ENCODE measurements at regions not wholly inside any gene's neighbourhood (a gene's known extent, or its start where the extent isn't known, plus 50 kb on each side); places are given as distances from the start of the nearest gene placed in this dataset.

- H2AFZ ChIP-seq (ENCODE audit: low read depth): no peak overlapping the region
- no peak overlapping the region for H3K4me2 ChIP-seq
- H3K9me3 ChIP-seq: no peaks in the 10 kb centered on the region
- ChIA-PET POLR2A (no interaction called here), CTCF (interaction anchor here (1.0 to 1.6 kb wide), 2 partner anchors 17 to 1308 kb away, joined by 5 read pairs; no protein-coding TSS in a partner anchor)
- H3K9ac ChIP-seq: no peak overlapping the region
- H3K4me1 ChIP-seq (ENCODE audit: control insufficient read depth in 1 of 2, insufficient read depth in 2 of 2, low read depth in 1 of 2, low read length in 1 of 2): peaks cover 0 to 22% of the 10 kb centered on the region in 2 experiments; a peak in 1 of 4 replicates
- no peak for DNase-seq
- no peaks in the 10 kb centered on the region for H3K9me2 ChIP-seq
- no peaks in the 10 kb centered on the region for H3K79me2 ChIP-seq (ENCODE audit: insufficient read depth)
- H3K4me3 ChIP-seq (ENCODE audit: low read depth in 2 of 2, low read length in 1 of 2): no peak overlapping the region
- H3F3A ChIP-seq (replicated peaks; ENCODE audit: insufficient read depth): peaks cover 10% of the 10 kb centered on the region
- no peaks in the 10 kb centered on the region for H3K36me3 ChIP-seq (replicated peaks in 1 of 2; ENCODE audit: control insufficient read depth in 1 of 2, insufficient read depth in 2 of 2, low read length in 1 of 2)
- TF ChIP-seq ZBTB33 (IDR thresholded peaks at IDR 0.05; ENCODE audit: borderline replicate concordance, low read depth) (no peak), GATA2 (CRISPR knock-in tag; IDR thresholded peaks at IDR 0.05) (no peak), TCF12 (IDR thresholded peaks at IDR 0.05) (no peak), RXRA (IDR thresholded peaks at IDR 0.05; ENCODE audit: borderline replicate concordance, low read depth) (no peak), CTCF (IDR thresholded peaks at IDR 0.05) (no peak), SMC3 (IDR thresholded peaks at IDR 0.05; ENCODE audit: low read depth, low read length) (no peak), IRF3 (IDR thresholded peaks at IDR 0.05; ENCODE audit: low read depth, low read length) (no peak), ELF1 (IDR thresholded peaks at IDR 0.05) (no peak), FOXM1 (IDR thresholded peaks at IDR 0.05; ENCODE audit: low read depth) (no peak), TAF1 (IDR thresholded peaks at IDR 0.05; ENCODE audit: borderline replicate concordance, low read depth, low read length) (no peak), YY1 (IDR thresholded peaks at IDR 0.05; ENCODE audit: low read depth) (no peak), POLR2AphosphoS5 (IDR thresholded peaks at IDR 0.05; ENCODE audit: low read depth, low read length) (no peak), REST (IDR thresholded peaks at IDR 0.05; ENCODE audit: low read depth, low read length) (no peak), EP300 (IDR thresholded peaks at IDR 0.05; ENCODE audit: borderline replicate concordance in 1 of 2, low read depth in 1 of 2, low read length in 1 of 2) (no peak), CHD2 (IDR thresholded peaks at IDR 0.05; ENCODE audit: low read length, partially characterized antibody) (no peak)
- H3K27ac ChIP-seq (ENCODE audit: low read depth in 2 of 2, low read length in 1 of 2): no peak overlapping the region
- no peaks in the 10 kb centered on the region for H3K27me3 ChIP-seq (ENCODE audit: insufficient read depth)
- WGBS (ENCODE audit: low lambda C conversion rate): 23% methylated on average over 2 of the region's 2 CpGs
- H4K20me1 ChIP-seq (ENCODE audit: insufficient read depth): no peaks in the 10 kb centered on the region
Observed at GRCh38 chr2:34102339-34102738, 503.2 kb upstream of the FAM98A start.

All from SK-N-SH (cell line).